ENCODE measurements at regions not wholly inside any gene's neighbourhood (a gene's known extent, or its start where the extent isn't known, plus 50 kb on each side); places are given as distances from the start of the nearest gene placed in this dataset.

DNA sequence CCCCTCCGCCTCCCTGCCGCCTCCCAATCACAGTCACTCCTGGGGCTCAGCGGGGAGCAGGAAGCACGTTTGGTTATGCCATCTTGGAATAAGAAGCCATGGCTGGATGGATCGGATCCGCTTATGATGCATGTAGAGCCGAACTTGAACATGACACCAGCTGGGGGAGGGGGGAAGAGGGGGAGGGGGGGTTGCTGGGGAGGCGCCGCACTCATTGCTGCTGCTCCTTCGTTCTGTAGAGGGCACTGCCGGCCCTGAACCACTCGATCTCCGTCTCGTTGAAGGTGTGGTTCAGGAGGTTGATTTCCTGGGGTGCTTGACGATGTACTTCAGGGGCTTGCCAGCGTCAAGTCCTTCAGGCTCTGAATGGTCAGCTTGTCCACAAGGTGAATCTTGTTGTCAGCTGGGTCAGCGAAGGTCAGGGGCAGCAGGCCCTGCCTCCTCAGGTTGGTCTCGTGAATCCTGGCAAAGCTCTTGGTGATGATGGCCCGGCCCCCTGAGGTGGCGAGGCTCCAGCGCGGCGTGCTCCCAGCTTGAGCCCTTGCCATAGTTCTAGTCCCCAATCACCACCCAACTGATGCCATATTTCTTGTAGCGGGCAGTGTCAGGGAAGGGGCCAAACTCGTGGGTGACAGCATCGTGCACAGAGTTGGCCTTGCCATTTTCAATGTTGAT, 476.9 kb upstream of the ISX start:
- TF ChIP-seq, protein P1, sequence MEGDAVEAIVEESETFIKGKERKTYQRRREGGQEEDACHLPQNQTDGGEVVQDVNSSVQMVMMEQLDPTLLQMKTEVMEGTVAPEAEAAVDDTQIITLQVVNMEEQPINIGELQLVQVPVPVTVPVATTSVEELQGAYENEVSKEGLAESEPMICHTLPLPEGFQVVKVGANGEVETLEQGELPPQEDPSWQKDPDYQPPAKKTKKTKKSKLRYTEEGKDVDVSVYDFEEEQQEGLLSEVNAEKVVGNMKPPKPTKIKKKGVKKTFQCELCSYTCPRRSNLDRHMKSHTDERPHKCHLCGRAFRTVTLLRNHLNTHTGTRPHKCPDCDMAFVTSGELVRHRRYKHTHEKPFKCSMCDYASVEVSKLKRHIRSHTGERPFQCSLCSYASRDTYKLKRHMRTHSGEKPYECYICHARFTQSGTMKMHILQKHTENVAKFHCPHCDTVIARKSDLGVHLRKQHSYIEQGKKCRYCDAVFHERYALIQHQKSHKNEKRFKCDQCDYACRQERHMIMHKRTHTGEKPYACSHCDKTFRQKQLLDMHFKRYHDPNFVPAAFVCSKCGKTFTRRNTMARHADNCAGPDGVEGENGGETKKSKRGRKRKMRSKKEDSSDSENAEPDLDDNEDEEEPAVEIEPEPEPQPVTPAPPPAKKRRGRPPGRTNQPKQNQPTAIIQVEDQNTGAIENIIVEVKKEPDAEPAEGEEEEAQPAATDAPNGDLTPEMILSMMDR (IDR thresholded peaks at IDR 0.05; ENCODE audit: low read depth, low read length) = no peak
- no peak for DNase-seq (ENCODE audit: extremely low read depth, low read depth)

DNA sequence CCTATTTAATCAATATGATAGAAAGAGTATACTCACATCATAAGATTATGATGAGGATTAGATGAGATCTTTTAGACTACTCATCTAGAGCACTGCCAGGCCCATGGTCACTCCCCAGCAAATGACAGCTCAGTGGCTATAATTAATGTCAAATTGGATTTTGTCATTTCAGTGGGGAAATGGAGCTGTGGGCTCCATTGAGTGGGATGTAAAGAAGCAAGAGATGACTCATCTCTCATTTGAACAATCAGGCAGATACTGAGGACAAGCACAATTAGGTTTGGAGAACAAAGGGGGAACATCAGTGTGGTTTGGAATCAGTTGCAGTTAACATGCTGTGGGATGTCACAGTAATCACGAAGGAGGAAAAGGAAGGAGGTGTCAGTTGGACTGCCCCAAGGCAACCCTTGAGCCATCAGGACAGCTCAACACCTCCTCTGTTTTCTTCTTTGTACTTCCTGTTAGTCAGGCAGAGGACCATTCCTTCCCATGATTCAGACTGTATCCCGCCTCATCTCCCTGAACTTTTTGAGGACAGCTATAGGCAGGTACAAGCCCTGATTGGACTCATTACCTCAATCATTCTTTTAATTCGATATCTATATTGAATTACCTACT, 473.7 kb upstream of the ISX start:
- TF ChIP-seq, protein P1 (IDR thresholded peaks at IDR 0.05; ENCODE audit: low read depth, low read length) = no peak
- no peak for DNase-seq (ENCODE audit: extremely low read depth, low read depth)

DNA sequence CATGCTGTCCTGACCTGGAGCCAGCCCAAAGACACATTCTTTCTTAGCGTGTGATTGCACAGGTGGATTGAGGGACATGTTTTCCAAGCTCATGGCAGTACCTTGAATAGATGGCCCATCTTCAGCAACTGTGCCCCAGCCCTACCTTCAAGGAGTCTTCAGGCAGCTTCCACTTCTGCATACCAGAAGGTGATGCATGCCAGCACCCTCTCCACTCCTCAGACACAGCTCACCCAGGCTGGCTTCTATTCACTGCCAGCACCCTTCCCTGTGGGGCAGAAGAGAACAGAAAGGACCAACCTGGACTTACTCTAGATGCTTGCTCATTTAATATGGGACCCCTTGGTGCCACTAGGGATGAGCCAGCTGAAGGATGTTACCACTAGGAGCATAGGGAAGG, 466.4 kb upstream of the ISX start:
- TF ChIP-seq, protein P1 (IDR thresholded peaks at IDR 0.05; ENCODE audit: low read depth, low read length) = no peak
- DNase-seq (ENCODE audit: extremely low read depth, low read depth) = no peak

DNA sequence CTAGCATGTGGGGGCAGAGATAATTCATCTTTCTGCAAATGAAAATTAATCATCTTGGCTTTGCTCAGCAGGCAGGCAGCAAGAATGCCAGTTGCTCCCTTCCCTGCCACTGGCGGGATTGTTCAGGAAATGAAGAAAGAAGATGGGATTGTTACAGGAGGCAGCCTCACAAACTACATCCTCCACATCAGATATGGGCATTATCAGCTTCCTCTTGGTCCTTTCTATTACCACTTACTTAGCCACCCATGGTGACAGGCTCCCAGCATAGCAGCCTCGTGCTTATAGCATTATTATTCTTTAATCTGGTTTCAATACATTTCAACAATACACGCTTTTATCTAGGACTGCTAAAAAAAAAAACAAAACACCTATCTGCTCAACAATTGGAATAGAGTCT, 461.6 kb upstream of the ISX start:
- TF ChIP-seq, protein P1 (IDR thresholded peaks at IDR 0.05; ENCODE audit: low read depth, low read length) = no peak
- no peak for DNase-seq (ENCODE audit: extremely low read depth, low read depth)

DNA sequence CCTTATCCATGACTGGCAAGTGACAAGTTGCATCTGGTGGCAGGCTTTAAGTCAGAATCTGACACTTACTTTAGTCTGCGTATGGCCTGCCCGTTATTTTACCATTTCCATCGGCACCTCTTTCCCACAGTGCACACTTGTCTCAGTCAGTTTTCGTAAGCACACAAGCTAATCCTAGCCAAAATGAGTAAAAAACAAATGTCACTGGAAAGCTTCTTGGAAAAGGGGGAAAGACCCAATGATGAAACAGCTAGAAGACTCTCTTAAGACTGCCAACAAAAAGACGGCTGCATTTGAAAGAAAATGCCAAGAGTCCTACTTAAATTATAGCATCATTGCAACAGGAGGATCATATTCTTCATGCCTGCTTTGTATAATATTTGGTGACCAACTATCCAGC, 457.9 kb upstream of the ISX start:
- DNase-seq (ENCODE audit: extremely low read depth, low read depth) = no peak
- TF ChIP-seq, protein P1 (IDR thresholded peaks at IDR 0.05; ENCODE audit: low read depth, low read length) = no peak

DNA sequence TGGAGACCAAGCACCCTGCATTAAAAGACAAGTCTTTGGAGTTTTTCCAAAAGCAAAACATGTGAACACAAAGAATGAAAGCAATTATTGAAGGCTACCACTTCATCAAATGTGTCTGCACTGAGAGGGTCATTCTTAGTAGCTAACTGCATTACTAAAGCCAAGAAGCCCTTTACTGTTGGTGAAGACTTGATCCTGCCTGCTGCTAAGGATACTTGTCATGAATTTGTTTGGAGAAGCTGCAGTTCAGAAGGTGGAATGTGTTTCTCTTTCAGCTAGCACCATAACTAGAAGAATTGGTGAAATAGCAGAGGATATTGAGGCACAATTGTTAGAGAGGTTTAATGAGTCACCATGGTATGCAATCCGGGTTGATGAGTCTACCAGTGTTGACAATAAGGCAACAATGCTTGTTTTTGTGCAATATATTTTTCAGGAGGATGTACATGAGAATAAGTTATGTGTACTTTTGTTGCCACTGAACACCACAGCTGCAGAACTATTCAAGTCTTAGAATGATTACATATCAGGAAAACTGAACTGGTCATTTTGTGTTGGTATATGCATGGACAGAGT, 457.3 kb upstream of the ISX start:
- TF ChIP-seq, protein P1 (IDR thresholded peaks at IDR 0.05; ENCODE audit: low read depth, low read length) = no peak
- DNase-seq (ENCODE audit: extremely low read depth, low read depth) = no peak

DNA sequence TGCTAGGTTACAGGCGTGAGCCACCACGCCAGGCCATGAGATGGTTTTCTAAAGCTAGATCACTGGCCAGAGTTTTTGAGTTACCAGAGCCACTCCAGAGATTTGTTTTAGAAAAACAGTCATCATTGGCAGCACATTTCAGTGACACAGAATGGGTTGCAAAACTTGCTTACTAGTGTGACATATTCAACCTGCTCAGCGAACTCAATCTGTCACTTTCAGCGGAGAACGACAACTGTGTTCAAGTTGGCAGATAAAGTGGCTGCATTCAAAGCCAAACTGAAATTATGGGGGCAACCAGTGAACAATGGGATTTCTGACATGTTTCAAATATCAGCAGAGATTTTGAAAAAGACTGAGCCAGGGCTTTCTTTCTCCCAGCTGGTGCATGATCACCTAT, 456.3 kb upstream of the ISX start:
- DNase-seq (ENCODE audit: extremely low read depth, low read depth) = no peak
- TF ChIP-seq, protein P1 (IDR thresholded peaks at IDR 0.05; ENCODE audit: low read depth, low read length) = no peak

Measured in AG09319 (cell line).